Left lung (tissue), 4 donors: ENCODE measurements at regions not wholly inside any gene's neighbourhood (a gene's known extent, or its start where the extent isn't known, plus 50 kb on each side); places are given as distances from the start of the nearest gene placed in this dataset.

ENCODE experiments used
- ATAC-seq: fragments of 200-7000 bp; cut with Tn5 transposase; one replicate; pipeline ENCODE4 v1.9.1; 2020; ENCODE audit warnings: moderate library complexity
- DNase-seq, 4 donors: peaks; one replicate each; pipeline ENCODE4 v3.0.0-alpha.2; 2013 to 2020
- H3K27ac ChIP-seq, 2 donors: fragments of 200-600 bp; sonication (generic) in 1 of 2; one replicate each; pipeline versions ENCODE4 v1.5.0 to v1.8.0; 2020 to 2021
- H3K27me3 ChIP-seq, 2 donors: fragments of 200-600 bp; sonication (generic) in 1 of 2; one replicate each; pipeline versions ENCODE4 v1.5.0 to v1.8.0; 2020 to 2021
- H3K36me3 ChIP-seq, 2 donors: fragments of 200-600 bp; sonication (generic) in 1 of 2; one replicate each; pipeline versions ENCODE4 v1.5.0 to v1.8.0; 2020 to 2021
- H3K4me1 ChIP-seq, 2 donors: fragments of 200-600 bp; one replicate each; pipeline ENCODE4 v1.8.0; 2021
- H3K4me3 ChIP-seq, 2 donors: fragments of 200-600 bp; sonication (generic) in 1 of 2; one replicate each; pipeline versions ENCODE4 v1.5.0 to v1.8.0; 2020 to 2021; ENCODE audit warnings: mild to moderate bottlenecking in 1 of 2
- H3K9me3 ChIP-seq, 2 donors: fragments of 200-600 bp; sonication (generic) in 1 of 2; one replicate each; pipeline versions ENCODE4 v1.5.0 to v1.8.0; 2020 to 2021
- intact Hi-C, 2 donors: fragments of 100-400 bp; cut with DNase I; formaldehyde crosslinking; loops; one replicate each; pipeline versions ENCODE4 v1.11.2 to v1.14.2; 2022
- TF ChIP-seq, protein P1 (sequence below), 2 donors: fragments of 200-600 bp; sonication (generic) in 1 of 2; IDR thresholded peaks; one replicate each; pipeline versions ENCODE4 v1.5.0 to v1.8.0; 2021; ENCODE audit warnings: antibody characterized with exemption in 2 of 2
- donor health status: DM: no; HTN: yes; CAD: no.
- donor health status: DM: no; HTN: no; CAD: no.

- ATAC-seq (no peak), DNase-seq (no peak)
- H3K36me3 ChIP-seq, result no peaks in the 10 kb centered on the region
- intact Hi-C loops, result no loop called here
- no peak overlapping the region for H3K27ac ChIP-seq
- TF ChIP-seq, protein P1, sequence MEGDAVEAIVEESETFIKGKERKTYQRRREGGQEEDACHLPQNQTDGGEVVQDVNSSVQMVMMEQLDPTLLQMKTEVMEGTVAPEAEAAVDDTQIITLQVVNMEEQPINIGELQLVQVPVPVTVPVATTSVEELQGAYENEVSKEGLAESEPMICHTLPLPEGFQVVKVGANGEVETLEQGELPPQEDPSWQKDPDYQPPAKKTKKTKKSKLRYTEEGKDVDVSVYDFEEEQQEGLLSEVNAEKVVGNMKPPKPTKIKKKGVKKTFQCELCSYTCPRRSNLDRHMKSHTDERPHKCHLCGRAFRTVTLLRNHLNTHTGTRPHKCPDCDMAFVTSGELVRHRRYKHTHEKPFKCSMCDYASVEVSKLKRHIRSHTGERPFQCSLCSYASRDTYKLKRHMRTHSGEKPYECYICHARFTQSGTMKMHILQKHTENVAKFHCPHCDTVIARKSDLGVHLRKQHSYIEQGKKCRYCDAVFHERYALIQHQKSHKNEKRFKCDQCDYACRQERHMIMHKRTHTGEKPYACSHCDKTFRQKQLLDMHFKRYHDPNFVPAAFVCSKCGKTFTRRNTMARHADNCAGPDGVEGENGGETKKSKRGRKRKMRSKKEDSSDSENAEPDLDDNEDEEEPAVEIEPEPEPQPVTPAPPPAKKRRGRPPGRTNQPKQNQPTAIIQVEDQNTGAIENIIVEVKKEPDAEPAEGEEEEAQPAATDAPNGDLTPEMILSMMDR (IDR thresholded peaks at IDR 0.05), result no peak
- H3K4me3 ChIP-seq, result no peak overlapping the region
- no peaks in the 10 kb centered on the region for H3K4me1 ChIP-seq
- H3K27me3 ChIP-seq, result no peaks in the 10 kb centered on the region
- H3K9me3 ChIP-seq, result no peaks in the 10 kb centered on the region
Measured at GRCh38 chr20:60352017-60352416, 393.8 kb downstream of the CDH26 start.

DNA sequence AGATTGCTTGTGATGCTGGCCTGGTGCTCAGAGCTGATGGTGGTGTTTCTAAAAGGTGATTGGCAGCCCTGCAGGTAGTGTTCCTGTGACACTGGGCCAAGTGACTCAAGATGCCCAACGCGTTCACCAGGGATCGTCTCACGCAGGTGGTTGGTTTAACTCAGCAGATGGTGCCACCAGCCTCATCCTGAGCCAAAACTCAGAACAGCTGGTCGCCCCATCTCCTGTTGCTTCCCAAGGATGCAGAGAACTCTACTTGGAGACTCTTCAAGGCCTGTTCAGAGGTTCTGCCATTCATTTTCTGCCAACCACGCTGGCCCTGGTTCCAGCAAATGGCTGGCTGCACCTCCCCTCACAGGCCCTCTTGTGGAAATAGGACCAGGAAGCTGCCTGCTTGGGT, 394.4 kb downstream of the CDH26 start:
- TF ChIP-seq, protein P1 (IDR thresholded peaks at IDR 0.05), result no peak
- no peak for ATAC-seq
- Histone ChIP-seq H3K27ac (no peak overlapping the region), H3K9me3 (no peaks in the 10 kb centered on the region), H3K27me3 (no peaks in the 10 kb centered on the region), H3K36me3 (no peaks in the 10 kb centered on the region), H3K4me3 (no peak overlapping the region), H3K4me1 (no peaks in the 10 kb centered on the region)
- intact Hi-C loops, result no loop called here
- DNase-seq, result no peak

- intact Hi-C loops, result no loop called here
- no peaks in the 10 kb centered on the region for H3K36me3 ChIP-seq
- no peaks in the 10 kb centered on the region for H3K4me1 ChIP-seq
- H3K4me3 ChIP-seq, result no peak overlapping the region
- TF ChIP-seq, protein P1 (IDR thresholded peaks at IDR 0.05), result no peak
- H3K27ac ChIP-seq, result no peak overlapping the region
- ATAC-seq, result no peak
- H3K27me3 ChIP-seq, result no peaks in the 10 kb centered on the region
- no peaks in the 10 kb centered on the region for H3K9me3 ChIP-seq
- DNase-seq, result no peak
Measured at GRCh38 chr20:60354024-60354580, 395.9 kb downstream of the CDH26 start.

- intact Hi-C loops, result no loop called here
- no peak overlapping the region for H3K27ac ChIP-seq
- no peak overlapping the region for H3K4me3 ChIP-seq
- ATAC-seq, result no peak
- H3K4me1 ChIP-seq, result no peaks in the 10 kb centered on the region
- no peaks in the 10 kb centered on the region for H3K27me3 ChIP-seq
- TF ChIP-seq, protein P1 (IDR thresholded peaks at IDR 0.05), result no peak
- DNase-seq, result no peak
- H3K9me3 ChIP-seq, result no peaks in the 10 kb centered on the region
- no peaks in the 10 kb centered on the region for H3K36me3 ChIP-seq
Measured at GRCh38 chr20:60358101-60358500, 399.9 kb downstream of the CDH26 start.

DNA sequence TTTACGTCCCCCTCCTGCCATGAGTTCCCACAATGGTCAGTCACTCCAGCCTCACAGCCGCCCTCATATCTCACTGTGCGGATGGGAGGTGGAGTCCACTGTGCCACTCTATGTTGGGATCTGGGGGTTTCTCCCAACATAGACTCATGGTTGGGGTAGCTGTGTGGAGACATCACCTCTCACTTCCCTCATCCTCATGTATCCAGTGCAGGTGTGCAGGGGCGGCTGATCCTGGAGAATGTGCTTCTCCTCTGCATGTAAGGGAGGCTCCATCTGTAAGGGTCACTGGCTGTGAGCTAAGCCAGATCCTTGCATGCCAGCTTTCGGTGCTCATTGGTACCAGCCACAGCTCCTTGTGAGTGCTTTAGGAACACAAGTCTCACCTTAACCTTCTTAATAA, 400.8 kb downstream of the CDH26 start:
- no peak for DNase-seq
- Histone ChIP-seq H3K27me3 (no peaks in the 10 kb centered on the region), H3K27ac (no peak overlapping the region), H3K4me3 (no peak overlapping the region), H3K4me1 (no peaks in the 10 kb centered on the region), H3K36me3 (no peaks in the 10 kb centered on the region), H3K9me3 (no peaks in the 10 kb centered on the region)
- no peak for ATAC-seq
- TF ChIP-seq, protein P1 (IDR thresholded peaks at IDR 0.05), result no peak
- intact Hi-C loops, result no loop called here
